GM23338 (cell line): ENCODE measurements at regions not wholly inside any gene's neighbourhood (a gene's known extent, or its start where the extent isn't known, plus 50 kb on each side); places are given as distances from the start of the nearest gene placed in this dataset.

Source experiments
- ATAC-seq: fragments of 200-7000 bp; cut with Tn5 transposase; 3 replicates; pipeline ENCODE4 v1.9.1; 2020
- DNase-seq: peaks from one replicate; pipeline ENCODE4 v3.0.0-alpha.2; 2015; ENCODE audit warnings: low spot score
- H2AFZ ChIP-seq: fragments of 200-600 bp; sonication (generic); 2 replicates; pipeline ENCODE4 v1.8.0; 2016; ENCODE audit warnings: antibody characterized with exemption, mild to moderate bottlenecking, moderate library complexity
- H3F3A ChIP-seq: fragments of 200-600 bp; sonication (generic); replicated peaks from 2 replicates; pipeline ENCODE4 v1.8.0; 2017; ENCODE audit warnings: antibody characterized with exemption, mixed run types, low read depth
- H3K27ac ChIP-seq: fragments of 200-600 bp; sonication (generic); 2 replicates; pipeline ENCODE4 v1.6.1; 2016; ENCODE audit warnings: low read depth
- H3K27me3 ChIP-seq: fragments of 200-600 bp; sonication (generic); 2 replicates; pipeline ENCODE4 v1.8.0; 2016; ENCODE audit warnings: mild to moderate bottlenecking, mixed run types, moderate library complexity; ENCODE audit not compliant: insufficient read depth
- H3K36me3 ChIP-seq: fragments of 200-600 bp; sonication (generic); 2 replicates; pipeline ENCODE4 v1.8.0; 2016; ENCODE audit warnings: mild to moderate bottlenecking; ENCODE audit not compliant: insufficient read depth
- H3K4me1 ChIP-seq: fragments of 200-600 bp; sonication (generic); 2 replicates; pipeline ENCODE4 v1.8.0; 2016; ENCODE audit warnings: mild to moderate bottlenecking, moderate library complexity; ENCODE audit not compliant: insufficient read depth
- H3K4me2 ChIP-seq: fragments of 200-600 bp; sonication (generic); 2 replicates; pipeline ENCODE4 v1.7.1; 2017; ENCODE audit warnings: mixed run types
- H3K4me3 ChIP-seq: fragments of 200-600 bp; sonication (generic); 2 replicates; pipeline ENCODE4 v1.6.1; 2016; ENCODE audit warnings: mixed run types
- H3K79me2 ChIP-seq: fragments of 200-600 bp; sonication (generic); replicated peaks from 2 replicates; pipeline ENCODE4 v1.8.0; 2017; ENCODE audit warnings: mild to moderate bottlenecking; ENCODE audit not compliant: insufficient read depth
- H3K9me2 ChIP-seq: fragments of 200-600 bp; sonication (generic); 2 replicates; pipeline ENCODE4 v1.8.0; 2017; ENCODE audit not compliant: insufficient read depth
- H4K20me1 ChIP-seq: fragments of 200-600 bp; sonication (generic); replicated peaks from 2 replicates; pipeline ENCODE4 v1.8.0; 2017; ENCODE audit warnings: mild to moderate bottlenecking; ENCODE audit not compliant: insufficient read depth
- H3K27ac Mint-ChIP-seq: 2 replicates; pipeline ENCODE4 v1.8.0; 2020; ENCODE audit warnings: inconsistent platforms, mild to moderate bottlenecking, moderate library complexity, mixed read lengths
- H3K27me3 Mint-ChIP-seq: 3 replicates; pipeline ENCODE4 v1.8.0; 2022; ENCODE audit warnings: low read depth, mild to moderate bottlenecking, moderate library complexity, mixed read lengths, inconsistent platforms; ENCODE audit not compliant: insufficient read depth, poor library complexity
- H3K36me3 Mint-ChIP-seq: 3 replicates; pipeline ENCODE4 v1.8.0; 2021; ENCODE audit warnings: low read depth, mild to moderate bottlenecking, inconsistent platforms, moderate library complexity, mixed read lengths
- H3K4me1 Mint-ChIP-seq: 3 replicates; pipeline ENCODE4 v1.8.0; 2020; ENCODE audit warnings: mild to moderate bottlenecking, inconsistent platforms, mixed read lengths
- H3K4me3 Mint-ChIP-seq: 3 replicates; pipeline ENCODE4 v1.8.0; 2021; ENCODE audit warnings: moderate library complexity, mild to moderate bottlenecking, inconsistent platforms, mixed read lengths
- H3K9me3 Mint-ChIP-seq: 3 replicates; pipeline ENCODE4 v1.8.0; 2020; ENCODE audit warnings: moderate library complexity, mild to moderate bottlenecking, inconsistent platforms, mixed read lengths
- CREB1 ChIP-seq: fragments of 250-450 bp; sonication (Bioruptor Pico); IDR thresholded peaks from 2 replicates; pipeline ENCODE4 v1.5.0; 2020; ENCODE audit warnings: low read depth, mild to moderate bottlenecking, moderate library complexity
- CTCF ChIP-seq, 2 experiments: fragments of 200-600 bp in 1 of 2; sonication (generic) in 1 of 2; conservative IDR thresholded peaks; 2 replicates each; pipeline versions ENCODE4 v1.5.1 to v1.6.1; 2016 to 2017; ENCODE audit warnings: antibody characterized with exemption in 2 of 2, low read depth in 2 of 2, mild to moderate bottlenecking in 2 of 2, moderate library complexity in 1 of 2
- ETS1 ChIP-seq: IDR thresholded peaks from 2 replicates; pipeline ENCODE4 v1.6.1; 2016; ENCODE audit warnings: antibody characterized with exemption
- EZH2 ChIP-seq: fragments of 200-600 bp; sonication (generic); IDR thresholded peaks from one replicate; pipeline ENCODE4 v1.8.0; 2017; ENCODE audit warnings: antibody characterized with exemption, mild to moderate bottlenecking, low read depth; ENCODE audit not compliant: unreplicated experiment
- EZH2phosphoT487 ChIP-seq: fragments of 200-600 bp; sonication (generic); IDR thresholded peaks from one replicate; pipeline ENCODE4 v1.8.1; 2018; ENCODE audit warnings: antibody characterized with exemption; ENCODE audit not compliant: unreplicated experiment
- JUNB ChIP-seq: IDR thresholded peaks from one replicate; pipeline ENCODE4 v1.6.1; 2016; ENCODE audit warnings: antibody characterized with exemption; ENCODE audit not compliant: unreplicated experiment
- NANOG ChIP-seq: IDR thresholded peaks from 2 replicates; pipeline ENCODE4 v1.6.1; 2016; ENCODE audit warnings: antibody characterized with exemption, borderline replicate concordance
- POLR2AphosphoS5 ChIP-seq: IDR thresholded peaks from 2 replicates; pipeline ENCODE4 v1.6.1; 2016; ENCODE audit warnings: antibody characterized with exemption, low read depth
- REST ChIP-seq: IDR thresholded peaks from one replicate; pipeline ENCODE4 v1.6.1; 2018; ENCODE audit warnings: antibody characterized with exemption; ENCODE audit not compliant: unreplicated experiment
- STAT1 ChIP-seq: IDR thresholded peaks from one replicate; pipeline ENCODE4 v1.6.1; 2016; ENCODE audit warnings: antibody characterized with exemption; ENCODE audit not compliant: unreplicated experiment
- ZNF114 ChIP-seq: fragments of 250-450 bp; sonication (Bioruptor Pico); IDR thresholded peaks from 2 replicates; pipeline ENCODE4 v1.5.0; 2020; ENCODE audit warnings: mild to moderate bottlenecking, moderate library complexity
- ZNF331 ChIP-seq: fragments of 250-450 bp; sonication (Bioruptor Pico); IDR thresholded peaks from 2 replicates; pipeline ENCODE4 v1.5.0; 2020; ENCODE audit warnings: low read depth, mild to moderate bottlenecking, moderate library complexity
- ZNF462 ChIP-seq: fragments of 250-450 bp; sonication (Bioruptor Pico); IDR thresholded peaks from 2 replicates; pipeline ENCODE4 v1.5.0; 2020; ENCODE audit warnings: mild to moderate bottlenecking, moderate library complexity

GRCh38 chr18:78822171-78822948 is 157.3 kb upstream of the SALL3 start:
- Mint-ChIP-seq H3K4me1 (no peaks in the 10 kb centered on the region), H3K36me3 (peaks cover 54% of the 10 kb centered on the region), H3K9me3 (peaks cover 87% of the 10 kb centered on the region), H3K27me3 (peaks cover 6% of the 10 kb centered on the region), H3K4me3 (no peak overlapping the region), H3K27ac (no peak overlapping the region)
- no peak overlapping the region for H3K27ac ChIP-seq
- no peak overlapping the region for H3K4me3 ChIP-seq
- no peaks in the 10 kb centered on the region for H4K20me1 ChIP-seq
- H3F3A ChIP-seq: no peaks in the 10 kb centered on the region
- TF ChIP-seq ETS1 (no peak), POLR2AphosphoS5 (no peak), EZH2 (no peak), NANOG (no peak), REST (no peak), JUNB (no peak), STAT1 (no peak), ZNF462 (CRISPR knock-in tag) (no peak), CTCF (conservative IDR thresholded peaks at IDR 0.05; ENCODE audit: low read depth in 2 of 2) (no peak), ZNF114 (CRISPR knock-in tag) (no peak), EZH2phosphoT487 (no peak), ZNF331 (CRISPR knock-in tag) (no peak), CREB1 (CRISPR knock-in tag) (no peak)
- DNase-seq: no peak
- H3K4me2 ChIP-seq: no peak overlapping the region
- H3K79me2 ChIP-seq: no peaks in the 10 kb centered on the region
- no peaks in the 10 kb centered on the region for H3K36me3 ChIP-seq
- no peaks in the 10 kb centered on the region for H3K4me1 ChIP-seq
- no peaks in the 10 kb centered on the region for H3K9me2 ChIP-seq
- H3K27me3 ChIP-seq: no peaks in the 10 kb centered on the region
- ATAC-seq: no peak
- no peak overlapping the region for H2AFZ ChIP-seq
